GM20000 (cell line): ENCODE measurements at regions not wholly inside any gene's neighbourhood (a gene's known extent, or its start where the extent isn't known, plus 50 kb on each side); places are given as distances from the start of the nearest gene placed in this dataset.

Experiments
- DNase-seq: peaks from one replicate; pipeline ENCODE4 v3.0.0; 2012; ENCODE audit warnings: low spot score
- CTCF ChIP-seq: IDR thresholded peaks from 2 replicates; pipeline ENCODE4 v1.5.1; 2012; ENCODE audit warnings: mild to moderate bottlenecking, control low read depth; ENCODE audit errors: extremely low read depth, missing control alignments

- no peak for TF ChIP-seq CTCF
- DNase-seq = no peak
Observed at GRCh38 chr2:221272729-221273128, 299.4 kb downstream of the EPHA4 start.

- no peak for DNase-seq
Observed at GRCh38 chr2:221276033-221276432, 296.1 kb downstream of the EPHA4 start.

GRCh38 chr2:221276601-221277000 lies 295.5 kb downstream of the EPHA4 start:
- no peak for TF ChIP-seq CTCF
- DNase-seq = no peak

More at GRCh38 chr2:221276033-221276432, 296.1 kb downstream of the EPHA4 start:
- TF ChIP-seq CTCF = no peak

DNA sequence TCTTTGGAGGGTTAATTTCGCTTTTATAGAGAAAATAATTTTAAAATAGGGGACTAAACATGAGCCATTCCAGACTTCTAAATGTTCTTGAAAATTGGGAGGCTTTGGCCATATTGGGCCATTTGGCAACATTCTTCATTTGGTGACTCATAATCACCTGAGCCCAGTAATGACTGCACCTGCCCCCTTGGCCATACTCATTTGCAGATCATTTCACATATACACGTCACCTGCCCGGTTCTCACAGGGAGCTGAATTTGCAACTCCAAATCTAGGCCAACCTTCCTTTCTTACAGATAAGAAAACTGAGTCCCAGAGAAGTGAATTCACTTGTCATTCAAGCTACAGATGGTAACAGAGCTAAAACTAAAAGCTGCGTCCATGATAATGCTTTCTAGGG lies 289.7 kb downstream of the EPHA4 start:
- no peak for DNase-seq
- TF ChIP-seq CTCF = no peak

GRCh38 chr2:221283896-221284545 lies 288.1 kb downstream of the EPHA4 start:
- no peak for TF ChIP-seq CTCF
- no peak for DNase-seq

GRCh38 chr2:221285148-221285547 lies 287.0 kb downstream of the EPHA4 start:
- TF ChIP-seq CTCF = no peak

DNA sequence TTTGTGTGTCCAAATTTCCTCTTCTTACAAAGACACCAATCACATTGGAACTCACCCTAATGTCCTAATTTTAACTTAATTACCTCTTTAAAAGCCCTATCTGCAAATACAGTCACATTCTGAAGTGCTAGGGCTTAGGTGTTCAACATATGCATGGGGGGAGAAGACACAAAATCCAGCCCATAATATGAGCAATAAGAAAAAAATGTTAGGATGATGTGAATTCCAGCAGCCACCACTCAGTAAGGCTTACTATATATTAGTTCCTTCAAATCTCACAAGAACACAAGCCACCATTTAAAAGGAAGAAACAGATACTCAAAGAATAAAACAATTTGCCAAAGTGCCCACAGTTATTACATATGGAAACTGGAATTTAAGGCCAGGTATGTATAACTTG lies 285.7 kb downstream of the EPHA4 start:
- DNase-seq = no peak
- no peak for TF ChIP-seq CTCF

More at GRCh38 chr2:221285148-221285547, 287.0 kb downstream of the EPHA4 start:
- no peak for DNase-seq
